HG03280 (cell line): ENCODE measurements at regions not wholly inside any gene's neighbourhood (a gene's known extent, or its start where the extent isn't known, plus 50 kb on each side); places are given as distances from the start of the nearest gene placed in this dataset.

Experiments
- ATAC-seq: cut with Tn5 transposase; IDR thresholded peaks from one replicate; pipeline ENCODE4 v1.9.1; 2021; ENCODE audit warnings: mild to moderate bottlenecking, moderate library complexity; ENCODE audit not compliant: unreplicated experiment

- ATAC-seq: no peak
Measured at GRCh38 chr2:51483720-51484119, 451.8 kb upstream of the NRXN1 start.

GRCh38 chr2:51472783-51473182 is 440.9 kb upstream of the NRXN1 start:
- no peak for ATAC-seq

- no peak for ATAC-seq
Measured at GRCh38 chr2:51472300-51472699, 440.4 kb upstream of the NRXN1 start.

GRCh38 chr2:51469102-51469501 is 437.2 kb upstream of the NRXN1 start:
- ATAC-seq: no peak

GRCh38 chr2:51465326-51465725 is 433.4 kb upstream of the NRXN1 start:
- ATAC-seq: no peak

GRCh38 chr2:51454177-51454576 is 422.2 kb upstream of the NRXN1 start:
- ATAC-seq: no peak

GRCh38 chr2:51448911-51449310 is 417.0 kb upstream of the NRXN1 start:
- no peak for ATAC-seq

- ATAC-seq: no peak
Measured at GRCh38 chr2:51441786-51442185, 409.9 kb upstream of the NRXN1 start.

- ATAC-seq: no peak
Measured at GRCh38 chr2:51424418-51424817, 392.5 kb upstream of the NRXN1 start.

GRCh38 chr2:51420511-51420910 is 388.6 kb upstream of the NRXN1 start:
- ATAC-seq: no peak

GRCh38 chr2:51413726-51414125 is 381.8 kb upstream of the NRXN1 start:
- ATAC-seq: no peak

GRCh38 chr2:51410331-51410730 is 378.4 kb upstream of the NRXN1 start:
- ATAC-seq: no peak

- ATAC-seq: no peak
Measured at GRCh38 chr2:51409920-51410319, 378.0 kb upstream of the NRXN1 start.

GRCh38 chr2:51404226-51404625 is 372.3 kb upstream of the NRXN1 start:
- no peak for ATAC-seq

- ATAC-seq: no peak
Measured at GRCh38 chr2:51401546-51401945, 369.6 kb upstream of the NRXN1 start.

GRCh38 chr2:51387235-51387634 is 355.3 kb upstream of the NRXN1 start:
- no peak for ATAC-seq

GRCh38 chr2:51379997-51380396 is 348.1 kb upstream of the NRXN1 start:
- ATAC-seq: no peak

GRCh38 chr2:51368250-51368649 is 336.3 kb upstream of the NRXN1 start:
- no peak for ATAC-seq

GRCh38 chr2:51350100-51350499 is 318.2 kb upstream of the NRXN1 start:
- ATAC-seq: no peak

GRCh38 chr2:51344886-51345285 is 313.0 kb upstream of the NRXN1 start:
- no peak for ATAC-seq

- ATAC-seq: no peak
Measured at GRCh38 chr2:51335087-51336058, 303.4 kb upstream of the NRXN1 start.

- no peak for ATAC-seq
Measured at GRCh38 chr2:51329512-51329911, 297.6 kb upstream of the NRXN1 start.

GRCh38 chr2:51324051-51324450 is 292.1 kb upstream of the NRXN1 start:
- ATAC-seq: no peak
